ENCODE measurements at regions not wholly inside any gene's neighbourhood (a gene's known extent, or its start where the extent isn't known, plus 50 kb on each side); places are given as distances from the start of the nearest gene placed in this dataset.

DNA sequence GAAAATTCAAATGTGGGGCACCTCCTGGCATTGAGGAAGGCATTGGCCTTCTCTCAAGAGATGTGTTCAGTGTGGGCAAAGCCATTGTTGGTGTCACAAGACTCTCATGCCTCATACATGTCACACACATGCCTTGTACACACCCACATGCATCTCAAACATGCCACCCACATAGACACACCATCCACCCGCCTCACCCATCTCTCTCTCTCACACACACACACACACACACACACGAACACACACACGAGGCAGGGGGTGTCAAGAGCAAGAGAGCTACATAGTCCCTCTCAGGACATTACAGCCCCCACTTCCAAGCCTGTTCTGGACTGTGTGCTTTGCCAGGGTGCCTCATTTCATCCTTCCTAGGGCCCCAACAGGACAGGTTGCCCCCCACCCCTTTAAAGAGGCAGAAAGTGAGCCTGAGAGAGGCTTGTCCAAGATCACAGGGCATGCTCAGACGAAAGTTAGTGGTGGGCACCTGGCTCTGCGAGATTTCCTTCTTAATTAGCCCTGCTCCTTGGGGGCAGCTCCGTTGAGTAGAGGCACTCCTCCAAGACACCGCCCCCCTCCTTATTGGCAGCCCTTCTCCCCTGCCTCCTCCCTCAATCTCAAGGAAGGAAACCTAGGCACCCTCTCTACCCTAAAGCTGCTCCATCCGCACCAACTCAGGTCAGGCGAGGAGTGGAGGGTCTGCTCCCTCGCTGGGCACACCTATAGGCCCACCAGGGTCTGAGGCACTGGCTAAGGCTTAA, 50.5 kb upstream of the CCDC174 start (continued):
- TF ChIP-seq FOSL1 (IDR thresholded peaks at IDR 0.05; ENCODE audit: insufficient read depth, low read depth, low read length), result no peak
- no peak for TF ChIP-seq ZNF274 (IDR thresholded peaks at IDR 0.05; ENCODE audit: borderline replicate concordance, extremely low read depth, low read length)
- TF ChIP-seq TAF1 (IDR thresholded peaks at IDR 0.05; ENCODE audit: low read depth, low read length), result no peak
- no peak for TF ChIP-seq KDM4A (IDR thresholded peaks at IDR 0.05; ENCODE audit: low read depth, low read length, severe bottlenecking)
- no peak for TF ChIP-seq BRCA1 (IDR thresholded peaks at IDR 0.05; ENCODE audit: low read depth, low read length)
- TF ChIP-seq CTBP2 (IDR thresholded peaks at IDR 0.05; ENCODE audit: borderline replicate concordance, insufficient read depth, insufficient read length, low read length), result no peak
- TF ChIP-seq USF2 (IDR thresholded peaks at IDR 0.05; ENCODE audit: low read length), result no peak

Measured in H1 (cell line).